Activated CD8-positive, alpha-beta T cell treated with anti-CD3 and anti-CD28 coated beads for 36 hours (primary cell): ENCODE measurements at regions not wholly inside any gene's neighbourhood (a gene's known extent, or its start where the extent isn't known, plus 50 kb on each side); places are given as distances from the start of the nearest gene placed in this dataset.
A peak's percentile ranks its signal among the peaks of the same experiment; 100 is the strongest.

Experiments used
- ATAC-seq: fragments of 200-7000 bp; cut with Tn5 transposase; one replicate; pipeline ENCODE4 v1.10.0; 2021; ENCODE audit warnings: mild to moderate bottlenecking, moderate library complexity
- CTCF ChIA-PET: fragments of 350-600 bp; sonication (Branson Sonifier 250); formaldehyde crosslinking; loops from one replicate; lab custom pipeline; 2021; ENCODE audit warnings: antibody characterized with exemption; lab: Charles Lee
- POLR2A ChIA-PET: fragments of 350-600 bp; sonication (Branson Sonifier 250); formaldehyde crosslinking; loops from one replicate; lab custom pipeline; 2021; ENCODE audit warnings: antibody characterized with exemption; lab: Charles Lee
- DNase-seq: peaks from one replicate; pipeline ENCODE4 v3.0.0-alpha.2; 2020
- H3K27ac Mint-ChIP-seq: one replicate; pipeline ENCODE4 v1.8.0; 2021; ENCODE audit warnings: mild to moderate bottlenecking, mixed read lengths
- H3K27me3 Mint-ChIP-seq: one replicate; pipeline ENCODE4 v1.8.0; 2021; ENCODE audit warnings: mixed read lengths
- H3K36me3 Mint-ChIP-seq: one replicate; pipeline ENCODE4 v1.8.0; 2021; ENCODE audit warnings: low read depth, mixed read lengths
- H3K4me1 Mint-ChIP-seq: one replicate; pipeline ENCODE4 v1.8.0; 2021; ENCODE audit warnings: low read depth, mixed read lengths
- H3K4me3 Mint-ChIP-seq: one replicate; pipeline ENCODE4 v1.8.0; 2021; ENCODE audit warnings: mild to moderate bottlenecking, moderate library complexity, mixed read lengths
- H3K9me3 Mint-ChIP-seq: one replicate; pipeline ENCODE4 v1.8.0; 2021; ENCODE audit warnings: mixed read lengths
- intact Hi-C: fragments of 100-400 bp; cut with micrococcal nuclease; formaldehyde crosslinking; loops from one replicate; pipeline ENCODE4 v1.10.0; 2022
- TF ChIP-seq, protein P1 (sequence below): fragments of 200-600 bp; IDR thresholded peaks from one replicate; pipeline ENCODE4 v1.8.0; 2022; ENCODE audit warnings: antibody characterized with exemption, mild to moderate bottlenecking

DNA sequence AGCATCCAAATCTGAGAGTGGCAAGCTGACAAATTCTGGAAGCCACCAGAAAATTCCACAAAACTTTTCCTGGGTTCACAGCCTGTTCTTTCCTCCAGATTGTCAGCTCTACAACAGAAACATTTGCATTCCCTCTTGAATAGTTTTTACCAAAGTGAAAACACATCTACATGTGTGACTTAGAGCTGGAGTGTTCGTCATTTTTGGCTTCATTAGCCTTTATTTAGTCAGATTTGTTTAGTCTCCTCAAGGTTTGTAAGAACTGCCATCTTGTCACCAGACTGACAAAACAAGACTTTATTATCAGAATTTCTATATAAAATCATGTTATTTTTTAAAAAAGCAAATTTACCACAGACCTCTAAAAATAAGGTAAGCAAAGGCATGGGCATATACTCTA lies 347.3 kb downstream of the TRIM36 start:
- DNase-seq (no peak), ATAC-seq (no peak)
- Mint-ChIP-seq H3K36me3 (no peaks in the 10 kb centered on the region), H3K4me1 (no peaks in the 10 kb centered on the region), H3K27ac (no peak overlapping the region), H3K4me3 (no peak overlapping the region), H3K27me3 (no peaks in the 10 kb centered on the region), H3K9me3 (peaks cover 7% of the 10 kb centered on the region)
- ChIA-PET POLR2A (no interaction called here), CTCF (no interaction called here)
- TF ChIP-seq, protein P1, sequence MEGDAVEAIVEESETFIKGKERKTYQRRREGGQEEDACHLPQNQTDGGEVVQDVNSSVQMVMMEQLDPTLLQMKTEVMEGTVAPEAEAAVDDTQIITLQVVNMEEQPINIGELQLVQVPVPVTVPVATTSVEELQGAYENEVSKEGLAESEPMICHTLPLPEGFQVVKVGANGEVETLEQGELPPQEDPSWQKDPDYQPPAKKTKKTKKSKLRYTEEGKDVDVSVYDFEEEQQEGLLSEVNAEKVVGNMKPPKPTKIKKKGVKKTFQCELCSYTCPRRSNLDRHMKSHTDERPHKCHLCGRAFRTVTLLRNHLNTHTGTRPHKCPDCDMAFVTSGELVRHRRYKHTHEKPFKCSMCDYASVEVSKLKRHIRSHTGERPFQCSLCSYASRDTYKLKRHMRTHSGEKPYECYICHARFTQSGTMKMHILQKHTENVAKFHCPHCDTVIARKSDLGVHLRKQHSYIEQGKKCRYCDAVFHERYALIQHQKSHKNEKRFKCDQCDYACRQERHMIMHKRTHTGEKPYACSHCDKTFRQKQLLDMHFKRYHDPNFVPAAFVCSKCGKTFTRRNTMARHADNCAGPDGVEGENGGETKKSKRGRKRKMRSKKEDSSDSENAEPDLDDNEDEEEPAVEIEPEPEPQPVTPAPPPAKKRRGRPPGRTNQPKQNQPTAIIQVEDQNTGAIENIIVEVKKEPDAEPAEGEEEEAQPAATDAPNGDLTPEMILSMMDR: no peak
- intact Hi-C loops: no loop called here

DNA sequence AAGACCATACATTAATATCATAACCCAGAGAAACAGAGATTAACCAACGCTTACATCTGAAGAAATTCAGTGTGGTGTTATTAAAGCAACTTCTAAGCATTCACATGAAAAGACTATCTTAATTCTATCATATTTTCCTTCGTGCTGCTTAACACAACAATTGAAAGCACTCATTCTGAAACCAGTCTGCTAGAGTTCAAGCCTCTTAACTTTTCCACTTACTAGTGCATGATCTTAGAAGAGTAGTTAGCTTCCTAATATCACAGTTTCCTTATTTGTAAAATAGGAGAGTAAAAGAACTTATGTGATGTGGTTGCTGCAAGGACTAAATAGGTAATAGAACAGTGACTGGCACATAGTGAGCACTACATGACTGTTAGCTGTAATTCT lies 379.3 kb downstream of the TRIM36 start:
- H3K9me3 Mint-ChIP-seq: no peaks in the 10 kb centered on the region
- TF ChIP-seq, protein P1: no peak

DNA sequence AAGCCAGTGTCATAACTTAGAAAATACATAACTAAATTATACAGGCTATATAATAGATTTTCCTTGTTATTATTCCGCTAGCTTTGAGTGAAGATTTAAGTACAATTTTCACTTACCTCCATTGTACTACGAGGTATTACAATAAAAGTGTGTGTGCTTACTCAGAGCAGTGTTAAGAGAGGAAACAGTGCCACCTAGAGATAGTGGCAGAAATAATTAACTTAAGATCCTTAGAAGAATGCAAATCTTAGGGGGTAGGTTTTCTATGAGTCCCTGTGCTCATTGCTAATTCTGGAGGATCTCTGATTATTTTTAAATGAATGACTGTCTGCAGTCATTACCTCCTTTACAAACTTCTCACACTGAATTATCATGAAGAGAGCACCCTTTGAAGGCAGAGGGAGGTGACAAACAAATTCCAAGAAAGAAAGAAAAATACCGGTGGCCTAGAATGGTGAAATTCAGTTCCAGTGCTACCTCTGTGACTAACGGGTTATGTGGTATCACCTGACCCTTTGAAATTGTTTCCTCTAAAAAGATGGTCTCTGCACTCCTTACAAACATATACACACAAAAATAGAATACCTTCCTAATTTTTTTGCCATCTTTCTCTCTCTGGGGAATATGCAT lies 379.8 kb downstream of the TRIM36 start:
- DNase-seq (no peak), ATAC-seq (peak; percentile 39)
- Mint-ChIP-seq H3K9me3 (no peaks in the 10 kb centered on the region), H3K27me3 (no peaks in the 10 kb centered on the region), H3K4me3 (no peak overlapping the region), H3K4me1 (no peaks in the 10 kb centered on the region), H3K27ac (no peak overlapping the region), H3K36me3 (no peaks in the 10 kb centered on the region)
- TF ChIP-seq, protein P1: no peak
- CTCF ChIA-PET: interaction anchor here (1.2 kb wide), 1 partner anchor 1110 kb away, joined by 4 read pairs; no protein-coding TSS in a partner anchor
- POLR2A ChIA-PET: no interaction called here
- intact Hi-C loops: no loop called here

More for the DNA sequence above, 379.3 kb downstream of the TRIM36 start:
- intact Hi-C loops: no loop called here
- Mint-ChIP-seq H3K4me1 (no peaks in the 10 kb centered on the region), H3K27me3 (no peaks in the 10 kb centered on the region), H3K36me3 (no peaks in the 10 kb centered on the region), H3K4me3 (no peak overlapping the region), H3K27ac (no peak overlapping the region)
- ATAC-seq: peak; percentile 39
- DNase-seq: no peak
- ChIA-PET POLR2A (no interaction called here), CTCF (interaction anchor here (1.2 kb wide), 1 partner anchor 1111 kb away, joined by 4 read pairs; no protein-coding TSS in a partner anchor)

DNA sequence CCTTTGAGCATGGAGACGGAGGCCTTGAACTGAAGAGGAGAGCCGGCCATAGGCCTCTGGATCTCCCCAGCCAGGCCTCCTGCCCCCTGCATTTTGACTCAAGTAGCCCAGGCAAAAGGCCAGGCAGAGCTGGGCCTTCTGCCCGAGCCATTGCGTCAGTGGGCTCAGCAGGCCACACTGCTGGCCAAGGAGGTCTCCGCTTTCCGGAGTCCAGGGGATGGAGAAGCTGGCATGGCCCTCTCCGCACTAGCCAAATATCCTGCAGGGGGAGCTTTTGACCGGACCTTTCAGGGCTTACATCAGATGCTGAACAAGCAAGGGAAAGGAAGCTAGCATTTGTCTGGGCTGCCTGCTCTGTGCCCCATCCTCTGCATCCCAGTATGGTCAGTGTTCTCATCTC lies 386.8 kb downstream of the TRIM36 start:
- H3K9me3 Mint-ChIP-seq: peaks cover 2% of the 10 kb centered on the region
- ChIA-PET POLR2A (no interaction called here), CTCF (no interaction called here)
- H3K27me3 Mint-ChIP-seq: no peaks in the 10 kb centered on the region
- DNase-seq (no peak), ATAC-seq (no peak)
- no peak overlapping the region for H3K4me3 Mint-ChIP-seq
- H3K36me3 Mint-ChIP-seq: no peaks in the 10 kb centered on the region
- H3K4me1 Mint-ChIP-seq: no peaks in the 10 kb centered on the region
- intact Hi-C loops: no loop called here
- TF ChIP-seq, protein P1: no peak
- no peak overlapping the region for H3K27ac Mint-ChIP-seq

DNA sequence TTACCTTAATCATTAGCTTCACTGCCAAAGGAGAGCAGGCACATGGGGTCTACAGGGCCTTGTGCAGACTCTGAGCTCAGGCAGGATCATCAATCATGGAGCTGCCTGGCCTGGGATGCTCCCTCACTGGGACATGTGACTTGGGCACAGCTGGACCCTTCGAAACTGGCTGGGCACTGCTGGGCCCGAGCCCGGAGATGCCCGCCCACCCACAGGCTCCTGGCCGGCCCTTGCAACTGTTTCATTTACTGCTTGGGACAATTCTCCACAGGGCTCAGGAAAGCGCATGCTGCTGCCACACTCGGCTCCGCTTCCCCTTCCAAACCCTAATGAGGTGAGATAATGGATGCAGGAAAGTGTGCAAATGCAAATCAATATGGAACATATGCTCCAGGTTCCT lies 387.5 kb downstream of the TRIM36 start:
- peaks cover 2% of the 10 kb centered on the region for H3K9me3 Mint-ChIP-seq
- TF ChIP-seq, protein P1: no peak
- DNase-seq (no peak), ATAC-seq (no peak)
- CTCF ChIA-PET: no interaction called here
- no peak overlapping the region for H3K4me3 Mint-ChIP-seq
- no peaks in the 10 kb centered on the region for H3K27me3 Mint-ChIP-seq
- H3K27ac Mint-ChIP-seq: no peak overlapping the region
- intact Hi-C loops: no loop called here
- no peaks in the 10 kb centered on the region for H3K4me1 Mint-ChIP-seq
- H3K36me3 Mint-ChIP-seq: no peaks in the 10 kb centered on the region
- POLR2A ChIA-PET: no interaction called here
